Upper lobe of right lung (tissue), 1 donor: ENCODE measurements at regions not wholly inside any gene's neighbourhood (a gene's known extent, or its start where the extent isn't known, plus 50 kb on each side); places are given as distances from the start of the nearest gene placed in this dataset.

Experiments used
- ATAC-seq: fragments of 200-7000 bp; cut with Tn5 transposase; one replicate; pipeline ENCODE4 v1.9.1; 2020; ENCODE audit warnings: mild to moderate bottlenecking, moderate library complexity
- DNase-seq: peaks from one replicate; pipeline ENCODE4 v3.0.0-alpha.2; 2020
- H3K27ac ChIP-seq: fragments of 200-600 bp; one replicate; pipeline ENCODE4 v1.8.0; 2022
- H3K27me3 ChIP-seq: fragments of 200-600 bp; one replicate; pipeline ENCODE4 v1.8.0; 2022; ENCODE audit warnings: mild to moderate bottlenecking
- H3K36me3 ChIP-seq: fragments of 200-600 bp; one replicate; pipeline ENCODE4 v1.8.0; 2022
- H3K4me1 ChIP-seq: fragments of 200-600 bp; one replicate; pipeline ENCODE4 v1.8.0; 2022
- H3K4me3 ChIP-seq: fragments of 200-600 bp; one replicate; pipeline ENCODE4 v1.8.0; 2022; ENCODE audit warnings: mild to moderate bottlenecking
- H3K9me3 ChIP-seq: fragments of 200-600 bp; one replicate; pipeline ENCODE4 v1.8.0; 2022
- CTCF ChIP-seq: fragments of 200-600 bp; IDR thresholded peaks from one replicate; pipeline ENCODE4 v1.8.0; 2022; ENCODE audit warnings: antibody characterized with exemption
- intact Hi-C: fragments of 100-400 bp; cut with DNase I; formaldehyde crosslinking; loops from one replicate; pipeline ENCODE4 v1.11.0; 2022
- donor health status: DM: no; HTN: yes; CAD: no; lungs with severe emphysema.

- H3K4me3 ChIP-seq = no peak overlapping the region
- no peak for TF ChIP-seq CTCF
- no peak for ATAC-seq
- H3K4me1 ChIP-seq = no peaks in the 10 kb centered on the region
- no peak overlapping the region for H3K27ac ChIP-seq
- H3K36me3 ChIP-seq = no peaks in the 10 kb centered on the region
- no peaks in the 10 kb centered on the region for H3K27me3 ChIP-seq
- DNase-seq = no peak
- H3K9me3 ChIP-seq = no peaks in the 10 kb centered on the region
- intact Hi-C loops = no loop called here
These were observed 432.1 kb downstream of the CCDC91 start for GRCh38 chr12:28622406-28622805.

- Histone ChIP-seq H3K4me1 (no peaks in the 10 kb centered on the region), H3K4me3 (no peak overlapping the region), H3K27ac (no peak overlapping the region), H3K36me3 (no peaks in the 10 kb centered on the region), H3K9me3 (no peaks in the 10 kb centered on the region), H3K27me3 (no peaks in the 10 kb centered on the region)
- DNase-seq (no peak), ATAC-seq (no peak)
- intact Hi-C loops = no loop called here
- TF ChIP-seq CTCF = no peak
These were observed 436.2 kb downstream of the CCDC91 start for GRCh38 chr12:28626504-28626903.

- Histone ChIP-seq H3K27me3 (no peaks in the 10 kb centered on the region), H3K4me1 (no peaks in the 10 kb centered on the region), H3K9me3 (no peaks in the 10 kb centered on the region), H3K36me3 (no peaks in the 10 kb centered on the region), H3K27ac (no peak overlapping the region), H3K4me3 (no peak overlapping the region)
- intact Hi-C loops = no loop called here
- no peak for DNase-seq
- ATAC-seq = no peak
- TF ChIP-seq CTCF = no peak
These were observed 439.4 kb downstream of the CCDC91 start for GRCh38 chr12:28629691-28630090.

GRCh38 chr12:28631831-28632230 is 441.6 kb downstream of the CCDC91 start:
- Histone ChIP-seq H3K27me3 (no peaks in the 10 kb centered on the region), H3K9me3 (no peaks in the 10 kb centered on the region), H3K4me1 (no peaks in the 10 kb centered on the region), H3K4me3 (no peak overlapping the region), H3K27ac (no peak overlapping the region), H3K36me3 (no peaks in the 10 kb centered on the region)
- no peak for ATAC-seq
- TF ChIP-seq CTCF = no peak
- intact Hi-C loops = no loop called here
- no peak for DNase-seq

GRCh38 chr12:28640519-28640918 is 450.3 kb downstream of the CCDC91 start:
- no peaks in the 10 kb centered on the region for H3K4me1 ChIP-seq
- H3K27ac ChIP-seq = no peak overlapping the region
- TF ChIP-seq CTCF = no peak
- intact Hi-C loops = no loop called here
- ATAC-seq (no peak), DNase-seq (no peak)
- H3K4me3 ChIP-seq = no peak overlapping the region
- no peaks in the 10 kb centered on the region for H3K9me3 ChIP-seq
- no peaks in the 10 kb centered on the region for H3K36me3 ChIP-seq
- no peaks in the 10 kb centered on the region for H3K27me3 ChIP-seq

GRCh38 chr12:28645436-28645835 is 455.2 kb downstream of the CCDC91 start:
- Histone ChIP-seq H3K9me3 (no peaks in the 10 kb centered on the region), H3K27ac (no peak overlapping the region), H3K4me3 (no peak overlapping the region), H3K27me3 (no peaks in the 10 kb centered on the region), H3K36me3 (no peaks in the 10 kb centered on the region), H3K4me1 (no peaks in the 10 kb centered on the region)
- no peak for ATAC-seq
- intact Hi-C loops = no loop called here
- DNase-seq = no peak
- TF ChIP-seq CTCF = no peak
